NCI-H146 treated with DMSO at 0.1 percent for 48 hours (cell line): ENCODE measurements at regions not wholly inside any gene's neighbourhood (a gene's known extent, or its start where the extent isn't known, plus 50 kb on each side); places are given as distances from the start of the nearest gene placed in this dataset.
"Not testable (repeated sequence)": the region's sequence is repeated elsewhere in the genome, so short reads cannot be mapped to it uniquely, and the experiment has no call there.

ENCODE experiments used
- DNase-seq: peaks from one replicate; lab custom pipeline; 2025; ENCODE audit not compliant: unreplicated experiment; lab: John Stamatoyannopoulos, UW

- peak; percentile 76 for DNase-seq
Observed at GRCh38 chr2:215833531-215834162, 179.7 kb downstream of the MREG start.

GRCh38 chr2:215832791-215833190 is 180.6 kb downstream of the MREG start:
- no peak for DNase-seq

GRCh38 chr2:215831296-215831913 is 181.9 kb downstream of the MREG start:
- DNase-seq: no peak

- no peak for DNase-seq
Observed at GRCh38 chr2:215830304-215830703, 183.0 kb downstream of the MREG start.

GRCh38 chr2:215829261-215829660 is 184.1 kb downstream of the MREG start:
- no peak for DNase-seq

GRCh38 chr2:215828528-215829184 is 184.7 kb downstream of the MREG start:
- peak; percentile 27 for DNase-seq

GRCh38 chr2:215826838-215827441 is 186.4 kb downstream of the MREG start:
- DNase-seq: no peak

GRCh38 chr2:215826376-215826775 is 187.0 kb downstream of the MREG start:
- DNase-seq: no peak

GRCh38 chr2:215825707-215826106 is 187.6 kb downstream of the MREG start:
- DNase-seq: no peak

GRCh38 chr2:215821298-215821697 is 192.1 kb downstream of the MREG start:
- not testable (repeated sequence) for DNase-seq

GRCh38 chr2:215819713-215820112 is 193.6 kb downstream of the MREG start:
- DNase-seq: not testable (repeated sequence)

- DNase-seq: no peak
Observed at GRCh38 chr2:215817046-215817445, 196.3 kb downstream of the MREG start.

- DNase-seq: no peak
Observed at GRCh38 chr2:215816424-215816823, 196.9 kb downstream of the MREG start.

- no peak for DNase-seq
Observed at GRCh38 chr2:215815960-215816359, 197.4 kb downstream of the MREG start.

GRCh38 chr2:215812966-215813365 is 200.4 kb downstream of the MREG start:
- no peak for DNase-seq

- no peak for DNase-seq
Observed at GRCh38 chr2:215811409-215812345, 201.7 kb downstream of the MREG start.

GRCh38 chr2:215811003-215811402 is 202.3 kb downstream of the MREG start:
- DNase-seq: no peak

GRCh38 chr2:215808996-215809395 is 204.4 kb downstream of the MREG start:
- no peak for DNase-seq

GRCh38 chr2:215808194-215808593 is 205.2 kb downstream of the MREG start:
- DNase-seq: no peak

- DNase-seq: no peak
Observed at GRCh38 chr2:215805493-215805892, 207.9 kb downstream of the MREG start.

GRCh38 chr2:215803150-215803549 is 210.2 kb downstream of the MREG start:
- no peak for DNase-seq
